Muscle layer of duodenum (tissue), 2 donors: ENCODE measurements at regions not wholly inside any gene's neighbourhood (a gene's known extent, or its start where the extent isn't known, plus 50 kb on each side); places are given as distances from the start of the nearest gene placed in this dataset.

Source experiments
- H3K27ac ChIP-seq: one replicate; pipeline ENCODE4 v1.7.0; 2013; ENCODE audit warnings: mild to moderate bottlenecking, low read length
- H3K27me3 ChIP-seq: one replicate; pipeline ENCODE4 v1.7.0; 2013; ENCODE audit warnings: low read depth, mild to moderate bottlenecking, control low read depth, low read length
- H3K36me3 ChIP-seq, 2 donors: one replicate each; pipeline ENCODE4 v1.7.0; 2013; ENCODE audit warnings: low read length in 2 of 2, control low read depth in 1 of 2, mild to moderate bottlenecking in 1 of 2; ENCODE audit not compliant: insufficient read depth in 2 of 2, control insufficient read depth in 1 of 2
- H3K4me1 ChIP-seq, 2 donors: one replicate each; pipeline ENCODE4 v1.7.0; 2013; ENCODE audit warnings: low read length in 2 of 2, mild to moderate bottlenecking in 2 of 2, control low read depth in 1 of 2, moderate library complexity in 1 of 2; ENCODE audit not compliant: insufficient read depth in 2 of 2, control insufficient read depth in 1 of 2
- H3K4me3 ChIP-seq, 2 donors: one replicate each; pipeline ENCODE4 v1.7.0; 2013; ENCODE audit warnings: low read length in 2 of 2, low read depth in 1 of 2, mild to moderate bottlenecking in 1 of 2
- H3K9me3 ChIP-seq, 2 donors: one replicate each; pipeline ENCODE4 v1.7.0; 2013; ENCODE audit warnings: low read length in 2 of 2, control low read depth in 1 of 2, mild to moderate bottlenecking in 1 of 2; ENCODE audit not compliant: control insufficient read depth in 1 of 2
- donor health status: healthy.

GRCh38 chr19:41521931-41522555 is 53.9 kb upstream of the CEACAM21 start:
- H3K9me3 ChIP-seq = no peaks in the 10 kb centered on the region
- H3K27ac ChIP-seq = no peak overlapping the region
- H3K4me3 ChIP-seq = peak overlapping the region in 1 of 2 donors; percentile 31
- peaks cover 5% of the 10 kb centered on the region for H3K27me3 ChIP-seq
- H3K36me3 ChIP-seq = no peaks in the 10 kb centered on the region
- peaks cover 0 to 8% of the 10 kb centered on the region in 2 donors for H3K4me1 ChIP-seq

- H3K9me3 ChIP-seq = no peaks in the 10 kb centered on the region
- no peak overlapping the region for H3K27ac ChIP-seq
- H3K4me1 ChIP-seq = peaks cover 0 to 8% of the 10 kb centered on the region in 2 donors
- peaks cover 5% of the 10 kb centered on the region for H3K27me3 ChIP-seq
- H3K4me3 ChIP-seq = no peak overlapping the region
- no peaks in the 10 kb centered on the region for H3K36me3 ChIP-seq
Measured at GRCh38 chr19:41525989-41526388, 50.0 kb upstream of the CEACAM21 start.
